ENCODE measurements at regions not wholly inside any gene's neighbourhood (a gene's known extent, or its start where the extent isn't known, plus 50 kb on each side); places are given as distances from the start of the nearest gene placed in this dataset.

DNA sequence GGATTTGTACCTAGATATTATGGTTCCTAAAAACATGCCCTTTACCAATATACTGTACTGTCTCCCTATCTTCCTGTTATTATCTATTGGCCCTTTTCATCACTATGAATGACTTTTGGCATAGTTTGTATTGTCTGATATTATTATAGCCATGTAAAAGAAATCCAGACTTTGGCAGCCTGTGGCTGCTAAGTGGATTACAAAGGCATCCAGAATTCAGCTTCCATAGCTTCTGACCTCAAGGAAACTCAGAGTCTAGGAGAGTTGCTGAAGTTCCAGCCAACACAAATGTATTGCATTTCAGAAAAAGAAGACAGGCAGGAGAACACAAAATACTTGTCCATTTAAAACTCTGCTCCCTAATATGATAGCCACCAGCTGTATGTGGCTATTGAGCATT is 319.2 kb upstream of the MPDZ start:
- TF ChIP-seq CTCF (conservative IDR thresholded peaks at IDR 0.05; ENCODE audit: low read length) (no peak), EZH2phosphoT487 (IDR thresholded peaks at IDR 0.05; ENCODE audit: borderline replicate concordance, low read depth, low read length) (no peak)

Measured in OCI-LY7 (cell line).